Hepatocyte (in vitro differentiated cells): ENCODE measurements at regions not wholly inside any gene's neighbourhood (a gene's known extent, or its start where the extent isn't known, plus 50 kb on each side); places are given as distances from the start of the nearest gene placed in this dataset.
A peak's percentile ranks its signal among the peaks of the same experiment; 100 is the strongest.

Source experiments
- DNase-seq: peaks from one replicate; pipeline ENCODE4 v3.0.0-alpha.2; 2016; ENCODE audit warnings: low spot score
- H2AFZ ChIP-seq: fragments of 200-600 bp; sonication (generic); 2 replicates; pipeline ENCODE4 v1.6.0; 2016; ENCODE audit warnings: antibody characterized with exemption, mild to moderate bottlenecking
- H3K27ac ChIP-seq: fragments of 200-600 bp; sonication (generic); 2 replicates; pipeline ENCODE4 v1.5.1; 2016; ENCODE audit warnings: mild to moderate bottlenecking
- H3K27me3 ChIP-seq: fragments of 200-600 bp; sonication (generic); 2 replicates; pipeline ENCODE4 v1.6.1; 2016
- H3K36me3 ChIP-seq: fragments of 200-600 bp; sonication (generic); replicated peaks from 2 replicates; pipeline ENCODE4 v1.5.1; 2016; ENCODE audit warnings: low read depth; ENCODE audit not compliant: insufficient read depth
- H3K4me1 ChIP-seq: fragments of 200-600 bp; sonication (generic); 2 replicates; pipeline ENCODE4 v1.5.1; 2016; ENCODE audit warnings: mild to moderate bottlenecking, moderate library complexity; ENCODE audit not compliant: insufficient read depth
- H3K4me2 ChIP-seq: fragments of 200-600 bp; sonication (generic); 2 replicates; pipeline ENCODE4 v1.6.0; 2016
- H3K4me3 ChIP-seq: fragments of 200-600 bp; sonication (generic); 2 replicates; pipeline ENCODE4 v1.5.1; 2016; ENCODE audit warnings: mild to moderate bottlenecking
- H3K79me2 ChIP-seq: fragments of 200-600 bp; sonication (generic); 2 replicates; pipeline ENCODE4 v1.6.0; 2017; ENCODE audit warnings: mild to moderate bottlenecking
- H3K9me2 ChIP-seq: fragments of 200-600 bp; sonication (generic); replicated peaks from 2 replicates; pipeline ENCODE4 v1.6.0; 2017; ENCODE audit warnings: mild to moderate bottlenecking; ENCODE audit not compliant: insufficient read depth
- H3K9me3 ChIP-seq: fragments of 200-600 bp; sonication (generic); 2 replicates; pipeline ENCODE4 v1.5.1; 2016; ENCODE audit warnings: low read depth, mild to moderate bottlenecking
- H4K20me1 ChIP-seq: fragments of 200-600 bp; sonication (generic); 2 replicates; pipeline ENCODE4 v1.6.0; 2016; ENCODE audit warnings: mild to moderate bottlenecking; ENCODE audit not compliant: insufficient read depth, poor library complexity, severe bottlenecking
- CTCF ChIP-seq: fragments of 200-600 bp; sonication (generic); IDR thresholded peaks from 2 replicates; pipeline ENCODE4 v1.5.1; 2016; ENCODE audit warnings: antibody characterized with exemption, mild to moderate bottlenecking; ENCODE audit not compliant: poor library complexity
- EZH2 ChIP-seq: fragments of 200-600 bp; sonication (generic); IDR thresholded peaks from 2 replicates; pipeline ENCODE4 v1.6.1; 2016; ENCODE audit warnings: antibody characterized with exemption, mild to moderate bottlenecking, borderline replicate concordance
- EZH2phosphoT487 ChIP-seq: fragments of 200-600 bp; sonication (generic); IDR thresholded peaks from one replicate; pipeline ENCODE4 v1.6.1; 2018; ENCODE audit warnings: antibody characterized with exemption, mild to moderate bottlenecking, low read depth, moderate library complexity; ENCODE audit not compliant: unreplicated experiment, severe bottlenecking
- WGBS: methylation state at CpG from one replicate; pipeline ENCODE4 v1.1.6; 2016; ENCODE audit warnings: low lambda C conversion rate; ENCODE audit errors: missing lambda C conversion rate; 5-methylcytosine and 5-hydroxymethylcytosine counted together

GRCh38 chr20:53751620-53752318 is 158.1 kb upstream of the ZNF217 start:
- no peaks in the 10 kb centered on the region for H3K9me2 ChIP-seq
- no peaks in the 10 kb centered on the region for H3K27me3 ChIP-seq
- TF ChIP-seq EZH2phosphoT487 (no peak), EZH2 (no peak), CTCF (no peak)
- no peaks in the 10 kb centered on the region for H3K36me3 ChIP-seq
- WGBS, result 48% methylated on average over 9 of the region's 9 CpGs
- H3K9me3 ChIP-seq, result no peaks in the 10 kb centered on the region
- peak overlapping the region; percentile 91 for H3K27ac ChIP-seq
- DNase-seq, result no peak
- peaks cover 49% of the 10 kb centered on the region for H3K4me1 ChIP-seq
- peak overlapping the region; percentile 9 for H2AFZ ChIP-seq
- no peaks in the 10 kb centered on the region for H4K20me1 ChIP-seq
- H3K4me2 ChIP-seq, result peak overlapping the region; percentile 7
- no peaks in the 10 kb centered on the region for H3K79me2 ChIP-seq
- H3K4me3 ChIP-seq, result no peak overlapping the region

GRCh38 chr20:53750827-53751619 is 157.4 kb upstream of the ZNF217 start:
- Histone ChIP-seq H4K20me1 (no peaks in the 10 kb centered on the region), H3K4me2 (peak overlapping the region; percentile 7), H3K4me3 (no peak overlapping the region), H3K27ac (peak overlapping the region; percentile 91), H3K36me3 (no peaks in the 10 kb centered on the region), H3K9me3 (no peaks in the 10 kb centered on the region), H3K9me2 (no peaks in the 10 kb centered on the region), H3K79me2 (no peaks in the 10 kb centered on the region), H3K4me1 (peaks cover 49% of the 10 kb centered on the region), H3K27me3 (no peaks in the 10 kb centered on the region), H2AFZ (peak overlapping the region; percentile 9)
- no peak for TF ChIP-seq EZH2phosphoT487
- TF ChIP-seq EZH2, result no peak
- TF ChIP-seq CTCF, result no peak
- 52% methylated on average over 14 of the region's 14 CpGs for WGBS
- DNase-seq, result peak; percentile 75

GRCh38 chr20:53749499-53749898 is 155.9 kb upstream of the ZNF217 start:
- Histone ChIP-seq H3K9me2 (no peaks in the 10 kb centered on the region), H3K27ac (peak overlapping the region; percentile 91), H3K79me2 (no peaks in the 10 kb centered on the region), H3K4me3 (no peak overlapping the region), H3K4me1 (peaks cover 49% of the 10 kb centered on the region), H3K36me3 (no peaks in the 10 kb centered on the region), H3K4me2 (peak overlapping the region; percentile 6), H2AFZ (no peak overlapping the region), H3K27me3 (no peaks in the 10 kb centered on the region), H4K20me1 (no peaks in the 10 kb centered on the region), H3K9me3 (no peaks in the 10 kb centered on the region)
- DNase-seq, result no peak
- 37% methylated on average over 1 of the region's 1 CpG for WGBS
- TF ChIP-seq EZH2, result no peak
- no peak for TF ChIP-seq EZH2phosphoT487
- no peak for TF ChIP-seq CTCF
